ENCODE measurements at regions not wholly inside any gene's neighbourhood (a gene's known extent, or its start where the extent isn't known, plus 50 kb on each side); places are given as distances from the start of the nearest gene placed in this dataset.

GRCh38 chr5:136435946-136436543, 70.7 kb upstream of the TRPC7 start:
- no peaks in the 10 kb centered on the region for H3K27me3 ChIP-seq (ENCODE audit: insufficient read depth)
- H3K27ac ChIP-seq (ENCODE audit: low read depth) = no peak overlapping the region
- Mint-ChIP-seq H3K4me1 (no peaks in the 10 kb centered on the region), H3K9me3 (no peaks in the 10 kb centered on the region), H3K27ac (no peak overlapping the region), H3K4me3 (no peak overlapping the region), H3K36me3 (ENCODE audit: low read depth) (no peaks in the 10 kb centered on the region), H3K27me3 (ENCODE audit: insufficient read depth, low read depth, poor library complexity) (no peaks in the 10 kb centered on the region)
- H3K36me3 ChIP-seq (ENCODE audit: insufficient read depth) = no peaks in the 10 kb centered on the region
- TF ChIP-seq EZH2phosphoT487 (IDR thresholded peaks at IDR 0.05; ENCODE audit: unreplicated experiment) (no peak), EZH2 (IDR thresholded peaks at IDR 0.05; ENCODE audit: low read depth, unreplicated experiment) (no peak), ZNF331 (CRISPR knock-in tag; IDR thresholded peaks at IDR 0.05; ENCODE audit: low read depth) (no peak), ETS1 (IDR thresholded peaks at IDR 0.05) (no peak), ZNF114 (CRISPR knock-in tag; IDR thresholded peaks at IDR 0.05) (no peak), STAT1 (IDR thresholded peaks at IDR 0.05; ENCODE audit: unreplicated experiment) (no peak), JUNB (IDR thresholded peaks at IDR 0.05; ENCODE audit: unreplicated experiment) (no peak)
- DNase-seq (ENCODE audit: low spot score) (no peak), ATAC-seq (no peak)
- no peaks in the 10 kb centered on the region for H3K4me1 ChIP-seq (ENCODE audit: insufficient read depth)
- H4K20me1 ChIP-seq (replicated peaks; ENCODE audit: insufficient read depth) = no peaks in the 10 kb centered on the region
- no peaks in the 10 kb centered on the region for H3F3A ChIP-seq (replicated peaks; ENCODE audit: low read depth)
- H2AFZ ChIP-seq = no peak overlapping the region
- no peaks in the 10 kb centered on the region for H3K79me2 ChIP-seq (replicated peaks; ENCODE audit: insufficient read depth)
- no peak overlapping the region for H3K4me2 ChIP-seq
- peaks cover 12% of the 10 kb centered on the region for H3K9me2 ChIP-seq (ENCODE audit: insufficient read depth)
- no peak overlapping the region for H3K4me3 ChIP-seq

DNA sequence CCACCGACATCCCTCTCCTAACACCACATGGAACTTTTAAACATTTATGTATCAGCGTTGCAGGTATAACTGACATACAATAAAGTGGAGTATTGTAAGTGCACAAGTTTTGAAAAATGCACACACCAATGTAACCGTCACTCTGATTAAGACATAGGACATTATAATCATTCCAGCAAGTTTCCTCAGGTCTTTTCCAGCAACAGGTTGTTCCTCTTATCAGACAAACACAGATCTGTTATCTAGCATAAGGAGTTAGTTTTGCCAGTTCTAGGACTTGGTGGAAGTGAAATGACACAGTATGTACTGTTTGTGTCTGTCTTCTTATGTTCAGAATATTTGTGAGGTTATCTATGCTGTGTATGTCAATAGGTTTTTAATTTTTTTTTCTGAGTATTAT, 69.5 kb upstream of the TRPC7 start:
- Histone ChIP-seq H3K9me2 (ENCODE audit: insufficient read depth) (peaks cover 16% of the 10 kb centered on the region), H3K27me3 (ENCODE audit: insufficient read depth) (no peaks in the 10 kb centered on the region), H3K4me1 (ENCODE audit: insufficient read depth) (no peaks in the 10 kb centered on the region), H3K79me2 (replicated peaks; ENCODE audit: insufficient read depth) (no peaks in the 10 kb centered on the region), H3K36me3 (ENCODE audit: insufficient read depth) (no peaks in the 10 kb centered on the region), H3F3A (replicated peaks; ENCODE audit: low read depth) (no peaks in the 10 kb centered on the region), H2AFZ (no peak overlapping the region), H3K4me2 (no peak overlapping the region), H3K4me3 (no peak overlapping the region), H4K20me1 (replicated peaks; ENCODE audit: insufficient read depth) (no peaks in the 10 kb centered on the region), H3K27ac (ENCODE audit: low read depth) (no peak overlapping the region)
- Mint-ChIP-seq H3K27ac (no peak overlapping the region), H3K9me3 (no peaks in the 10 kb centered on the region), H3K4me3 (no peak overlapping the region), H3K36me3 (ENCODE audit: low read depth) (no peaks in the 10 kb centered on the region), H3K27me3 (ENCODE audit: insufficient read depth, low read depth, poor library complexity) (no peaks in the 10 kb centered on the region), H3K4me1 (no peaks in the 10 kb centered on the region)
- DNase-seq (ENCODE audit: low spot score) = no peak
- TF ChIP-seq NANOG (IDR thresholded peaks at IDR 0.05; ENCODE audit: borderline replicate concordance) (no peak), CTCF (conservative IDR thresholded peaks at IDR 0.05; ENCODE audit: low read depth in 2 of 2) (no peak), REST (IDR thresholded peaks at IDR 0.05; ENCODE audit: unreplicated experiment) (no peak), ZNF331 (CRISPR knock-in tag; IDR thresholded peaks at IDR 0.05; ENCODE audit: low read depth) (no peak), ZNF114 (CRISPR knock-in tag; IDR thresholded peaks at IDR 0.05) (no peak), CREB1 (CRISPR knock-in tag; IDR thresholded peaks at IDR 0.05; ENCODE audit: low read depth) (no peak)
- no peak for ATAC-seq

Measured in GM23338 (cell line).